WTC11 (cell line): ENCODE measurements at regions not wholly inside any gene's neighbourhood (a gene's known extent, or its start where the extent isn't known, plus 50 kb on each side); places are given as distances from the start of the nearest gene placed in this dataset.

ENCODE experiments used
- ATF1 ChIP-seq: sonication (generic); formaldehyde crosslinking; IDR thresholded peaks from 2 replicates; pipeline ENCODE4 v1.8.1; 2023; ENCODE audit warnings: mild to moderate bottlenecking, moderate library complexity, missing genetic modification reagents
- GTF2I ChIP-seq: fragments of 250-450 bp; sonication (Bioruptor Pico); conservative IDR thresholded peaks from 2 replicates; pipeline ENCODE4 v1.4.0; 2021; ENCODE audit warnings: mild to moderate bottlenecking
- SP1 ChIP-seq: sonication (generic); formaldehyde crosslinking; conservative IDR thresholded peaks from 2 replicates; pipeline ENCODE4 v1.8.1; 2022; ENCODE audit warnings: missing genetic modification reagents
- TF ChIP-seq, protein P1 (sequence below): fragments of 200-600 bp; IDR thresholded peaks from 2 replicates; pipeline ENCODE4 v1.8.0; 2022; ENCODE audit warnings: antibody characterized with exemption
- TF ChIP-seq, protein P2 (sequence below): sonication (generic); formaldehyde crosslinking; IDR thresholded peaks from 2 replicates; pipeline ENCODE4 v1.8.0; 2022; ENCODE audit warnings: mild to moderate bottlenecking, missing genetic modification reagents
- TF ChIP-seq, protein P3 (sequence below): sonication (generic); formaldehyde crosslinking; conservative IDR thresholded peaks from 2 replicates; pipeline ENCODE4 v1.8.1; 2022; ENCODE audit warnings: mild to moderate bottlenecking, missing genetic modification reagents
- TF ChIP-seq, protein P4 (sequence below): sonication (generic); formaldehyde crosslinking; IDR thresholded peaks from 2 replicates; pipeline ENCODE4 v1.8.0; 2023; ENCODE audit warnings: missing genetic modification reagents
- TF ChIP-seq, protein P5 (sequence below): sonication (generic); formaldehyde crosslinking; IDR thresholded peaks from 2 replicates; pipeline ENCODE4 v1.8.1; 2023; ENCODE audit warnings: mild to moderate bottlenecking, missing genetic modification reagents, moderate library complexity
- TF ChIP-seq, protein P6 (sequence below): fragments of 250-450 bp; sonication (Bioruptor Pico); IDR thresholded peaks from 2 replicates; pipeline ENCODE4 v1.9.0; 2021; ENCODE audit warnings: moderate library complexity, mild to moderate bottlenecking, inconsistent platforms, borderline replicate concordance
- TF ChIP-seq, protein P7 (sequence below): sonication (generic); formaldehyde crosslinking; IDR thresholded peaks from 2 replicates; pipeline ENCODE4 v1.8.1; 2022; ENCODE audit warnings: missing genetic modification reagents, borderline replicate concordance
- TF ChIP-seq, protein P8 (sequence below): sonication (generic); formaldehyde crosslinking; IDR thresholded peaks from 2 replicates; pipeline ENCODE4 v1.8.0; 2022; ENCODE audit warnings: missing genetic modification reagents
- TF ChIP-seq, protein P9 (sequence below): sonication (generic); formaldehyde crosslinking; IDR thresholded peaks from 2 replicates; pipeline ENCODE4 v1.8.0; 2022; ENCODE audit warnings: mild to moderate bottlenecking, missing genetic modification reagents

DNA sequence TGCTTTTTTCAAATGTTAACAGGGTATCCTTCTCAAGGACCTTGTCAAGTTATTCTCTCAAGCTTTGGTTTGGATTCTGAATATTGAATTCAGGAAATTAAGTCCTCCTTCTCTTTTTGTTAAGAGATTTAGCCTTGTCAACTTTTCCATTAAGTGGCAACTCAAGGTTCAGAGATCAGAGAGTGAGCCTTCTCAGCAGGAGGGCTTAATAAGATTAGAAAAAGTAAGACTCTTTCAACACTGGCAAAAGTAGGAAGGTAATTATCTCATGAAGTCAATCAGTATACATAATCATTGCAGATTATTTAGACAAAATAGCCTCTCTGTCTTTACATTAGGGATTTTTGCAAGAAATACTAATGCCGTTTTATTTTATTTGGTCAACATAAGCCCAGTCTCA, 330.7 kb downstream of the KIF2B start:
- TF ChIP-seq GTF2I (CRISPR knock-in tag) (no peak), ATF1 (no peak), SP1 (CRISPR knock-in tag) (no peak)
- TF ChIP-seq, protein P1, sequence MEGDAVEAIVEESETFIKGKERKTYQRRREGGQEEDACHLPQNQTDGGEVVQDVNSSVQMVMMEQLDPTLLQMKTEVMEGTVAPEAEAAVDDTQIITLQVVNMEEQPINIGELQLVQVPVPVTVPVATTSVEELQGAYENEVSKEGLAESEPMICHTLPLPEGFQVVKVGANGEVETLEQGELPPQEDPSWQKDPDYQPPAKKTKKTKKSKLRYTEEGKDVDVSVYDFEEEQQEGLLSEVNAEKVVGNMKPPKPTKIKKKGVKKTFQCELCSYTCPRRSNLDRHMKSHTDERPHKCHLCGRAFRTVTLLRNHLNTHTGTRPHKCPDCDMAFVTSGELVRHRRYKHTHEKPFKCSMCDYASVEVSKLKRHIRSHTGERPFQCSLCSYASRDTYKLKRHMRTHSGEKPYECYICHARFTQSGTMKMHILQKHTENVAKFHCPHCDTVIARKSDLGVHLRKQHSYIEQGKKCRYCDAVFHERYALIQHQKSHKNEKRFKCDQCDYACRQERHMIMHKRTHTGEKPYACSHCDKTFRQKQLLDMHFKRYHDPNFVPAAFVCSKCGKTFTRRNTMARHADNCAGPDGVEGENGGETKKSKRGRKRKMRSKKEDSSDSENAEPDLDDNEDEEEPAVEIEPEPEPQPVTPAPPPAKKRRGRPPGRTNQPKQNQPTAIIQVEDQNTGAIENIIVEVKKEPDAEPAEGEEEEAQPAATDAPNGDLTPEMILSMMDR = no peak
- TF ChIP-seq, protein P2, sequence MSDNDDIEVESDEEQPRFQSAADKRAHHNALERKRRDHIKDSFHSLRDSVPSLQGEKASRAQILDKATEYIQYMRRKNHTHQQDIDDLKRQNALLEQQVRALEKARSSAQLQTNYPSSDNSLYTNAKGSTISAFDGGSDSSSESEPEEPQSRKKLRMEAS (CRISPR knock-in tag) = no peak
- TF ChIP-seq, protein P3, sequence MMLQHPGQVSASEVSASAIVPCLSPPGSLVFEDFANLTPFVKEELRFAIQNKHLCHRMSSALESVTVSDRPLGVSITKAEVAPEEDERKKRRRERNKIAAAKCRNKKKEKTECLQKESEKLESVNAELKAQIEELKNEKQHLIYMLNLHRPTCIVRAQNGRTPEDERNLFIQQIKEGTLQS (CRISPR knock-in tag) = no peak
- TF ChIP-seq, protein P4, sequence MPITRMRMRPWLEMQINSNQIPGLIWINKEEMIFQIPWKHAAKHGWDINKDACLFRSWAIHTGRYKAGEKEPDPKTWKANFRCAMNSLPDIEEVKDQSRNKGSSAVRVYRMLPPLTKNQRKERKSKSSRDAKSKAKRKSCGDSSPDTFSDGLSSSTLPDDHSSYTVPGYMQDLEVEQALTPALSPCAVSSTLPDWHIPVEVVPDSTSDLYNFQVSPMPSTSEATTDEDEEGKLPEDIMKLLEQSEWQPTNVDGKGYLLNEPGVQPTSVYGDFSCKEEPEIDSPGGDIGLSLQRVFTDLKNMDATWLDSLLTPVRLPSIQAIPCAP (CRISPR knock-in tag) = no peak
- TF ChIP-seq, protein P5, sequence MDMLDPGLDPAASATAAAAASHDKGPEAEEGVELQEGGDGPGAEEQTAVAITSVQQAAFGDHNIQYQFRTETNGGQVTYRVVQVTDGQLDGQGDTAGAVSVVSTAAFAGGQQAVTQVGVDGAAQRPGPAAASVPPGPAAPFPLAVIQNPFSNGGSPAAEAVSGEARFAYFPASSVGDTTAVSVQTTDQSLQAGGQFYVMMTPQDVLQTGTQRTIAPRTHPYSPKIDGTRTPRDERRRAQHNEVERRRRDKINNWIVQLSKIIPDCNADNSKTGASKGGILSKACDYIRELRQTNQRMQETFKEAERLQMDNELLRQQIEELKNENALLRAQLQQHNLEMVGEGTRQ (CRISPR knock-in tag) = no peak
- TF ChIP-seq, protein P6, sequence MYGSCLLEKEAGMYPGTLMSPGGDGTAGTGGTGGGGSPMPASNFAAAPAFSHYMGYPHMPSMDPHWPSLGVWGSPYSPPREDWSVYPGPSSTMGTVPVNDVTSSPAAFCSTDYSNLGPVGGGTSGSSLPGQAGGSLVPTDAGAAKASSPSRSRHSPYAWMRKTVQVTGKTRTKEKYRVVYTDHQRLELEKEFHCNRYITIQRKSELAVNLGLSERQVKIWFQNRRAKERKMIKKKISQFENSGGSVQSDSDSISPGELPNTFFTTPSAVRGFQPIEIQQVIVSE (CRISPR knock-in tag) = no peak
- TF ChIP-seq, protein P7, sequence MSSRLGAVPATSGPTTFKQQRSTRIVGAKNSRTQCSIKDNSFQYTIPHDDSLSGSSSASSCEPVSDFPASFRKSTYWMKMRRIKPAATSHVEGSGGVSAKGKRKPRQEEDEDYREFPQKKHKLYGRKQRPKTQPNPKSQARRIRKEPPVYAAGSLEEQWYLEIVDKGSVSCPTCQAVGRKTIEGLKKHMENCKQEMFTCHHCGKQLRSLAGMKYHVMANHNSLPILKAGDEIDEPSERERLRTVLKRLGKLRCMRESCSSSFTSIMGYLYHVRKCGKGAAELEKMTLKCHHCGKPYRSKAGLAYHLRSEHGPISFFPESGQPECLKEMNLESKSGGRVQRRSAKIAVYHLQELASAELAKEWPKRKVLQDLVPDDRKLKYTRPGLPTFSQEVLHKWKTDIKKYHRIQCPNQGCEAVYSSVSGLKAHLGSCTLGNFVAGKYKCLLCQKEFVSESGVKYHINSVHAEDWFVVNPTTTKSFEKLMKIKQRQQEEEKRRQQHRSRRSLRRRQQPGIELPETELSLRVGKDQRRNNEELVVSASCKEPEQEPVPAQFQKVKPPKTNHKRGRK (CRISPR knock-in tag) = no peak
- TF ChIP-seq, protein P8, sequence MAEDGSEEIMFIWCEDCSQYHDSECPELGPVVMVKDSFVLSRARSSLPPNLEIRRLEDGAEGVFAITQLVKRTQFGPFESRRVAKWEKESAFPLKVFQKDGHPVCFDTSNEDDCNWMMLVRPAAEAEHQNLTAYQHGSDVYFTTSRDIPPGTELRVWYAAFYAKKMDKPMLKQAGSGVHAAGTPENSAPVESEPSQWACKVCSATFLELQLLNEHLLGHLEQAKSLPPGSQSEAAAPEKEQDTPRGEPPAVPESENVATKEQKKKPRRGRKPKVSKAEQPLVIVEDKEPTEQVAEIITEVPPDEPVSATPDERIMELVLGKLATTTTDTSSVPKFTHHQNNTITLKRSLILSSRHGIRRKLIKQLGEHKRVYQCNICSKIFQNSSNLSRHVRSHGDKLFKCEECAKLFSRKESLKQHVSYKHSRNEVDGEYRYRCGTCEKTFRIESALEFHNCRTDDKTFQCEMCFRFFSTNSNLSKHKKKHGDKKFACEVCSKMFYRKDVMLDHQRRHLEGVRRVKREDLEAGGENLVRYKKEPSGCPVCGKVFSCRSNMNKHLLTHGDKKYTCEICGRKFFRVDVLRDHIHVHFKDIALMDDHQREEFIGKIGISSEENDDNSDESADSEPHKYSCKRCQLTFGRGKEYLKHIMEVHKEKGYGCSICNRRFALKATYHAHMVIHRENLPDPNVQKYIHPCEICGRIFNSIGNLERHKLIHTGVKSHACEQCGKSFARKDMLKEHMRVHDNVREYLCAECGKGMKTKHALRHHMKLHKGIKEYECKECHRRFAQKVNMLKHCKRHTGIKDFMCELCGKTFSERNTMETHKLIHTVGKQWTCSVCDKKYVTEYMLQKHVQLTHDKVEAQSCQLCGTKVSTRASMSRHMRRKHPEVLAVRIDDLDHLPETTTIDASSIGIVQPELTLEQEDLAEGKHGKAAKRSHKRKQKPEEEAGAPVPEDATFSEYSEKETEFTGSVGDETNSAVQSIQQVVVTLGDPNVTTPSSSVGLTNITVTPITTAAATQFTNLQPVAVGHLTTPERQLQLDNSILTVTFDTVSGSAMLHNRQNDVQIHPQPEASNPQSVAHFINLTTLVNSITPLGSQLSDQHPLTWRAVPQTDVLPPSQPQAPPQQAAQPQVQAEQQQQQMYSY = no peak
- TF ChIP-seq, protein P9, sequence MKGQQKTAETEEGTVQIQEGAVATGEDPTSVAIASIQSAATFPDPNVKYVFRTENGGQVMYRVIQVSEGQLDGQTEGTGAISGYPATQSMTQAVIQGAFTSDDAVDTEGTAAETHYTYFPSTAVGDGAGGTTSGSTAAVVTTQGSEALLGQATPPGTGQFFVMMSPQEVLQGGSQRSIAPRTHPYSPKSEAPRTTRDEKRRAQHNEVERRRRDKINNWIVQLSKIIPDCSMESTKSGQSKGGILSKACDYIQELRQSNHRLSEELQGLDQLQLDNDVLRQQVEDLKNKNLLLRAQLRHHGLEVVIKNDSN (CRISPR knock-in tag) = no peak
